H1 (cell line): ENCODE measurements at regions not wholly inside any gene's neighbourhood (a gene's known extent, or its start where the extent isn't known, plus 50 kb on each side); places are given as distances from the start of the nearest gene placed in this dataset.

Source experiments
- CHD1 ChIP-seq: IDR thresholded peaks from 2 replicates; pipeline ENCODE4 v1.6.1; 2012; ENCODE audit warnings: low read depth, low read length, improper control_type of control experiment
- EP300 ChIP-seq, 2 experiments: IDR thresholded peaks; 1 replicate in 1 of 2; 2 replicates in 1 of 2; pipeline ENCODE4 v1.6.1; 2011 to 2012; ENCODE audit warnings: low read depth in 2 of 2, low read length in 2 of 2, mild to moderate bottlenecking in 2 of 2, borderline replicate concordance in 1 of 2, inconsistent platforms in 1 of 2, moderate library complexity in 1 of 2
- EZH2 ChIP-seq: fragments of 200-600 bp; sonication (generic); IDR thresholded peaks from 2 replicates; pipeline ENCODE4 v1.7.1; 2012; ENCODE audit warnings: low read depth, mild to moderate bottlenecking, moderate library complexity, low read length, inconsistent platforms; ENCODE audit not compliant: severe bottlenecking
- GABPA ChIP-seq: IDR thresholded peaks from 2 replicates; pipeline ENCODE4 v1.6.1; 2011; ENCODE audit warnings: mild to moderate bottlenecking, low read length, moderate library complexity, borderline replicate concordance; ENCODE audit not compliant: insufficient read depth
- JUN ChIP-seq: IDR thresholded peaks from 2 replicates; pipeline ENCODE4 v1.6.1; 2011; ENCODE audit warnings: low read depth, mild to moderate bottlenecking, improper control_type of control experiment, low read length
- NRF1 ChIP-seq: IDR thresholded peaks from 2 replicates; pipeline ENCODE4 v1.6.1; 2011; ENCODE audit warnings: mild to moderate bottlenecking, low read depth, low read length, improper control_type of control experiment
- POLR2A ChIP-seq, 2 experiments: IDR thresholded peaks; 1 replicate in 1 of 2; 2 replicates in 1 of 2; pipeline ENCODE4 v1.6.1; 2011; ENCODE audit warnings: low read depth in 2 of 2, low read length in 2 of 2, mild to moderate bottlenecking in 2 of 2; ENCODE audit errors: control extremely low read depth in 1 of 2
- POLR2AphosphoS5 ChIP-seq: IDR thresholded peaks from 2 replicates; pipeline ENCODE4 v1.6.1; 2011; ENCODE audit warnings: low read depth, low read length
- RXRA ChIP-seq: IDR thresholded peaks from 2 replicates; pipeline ENCODE4 v1.6.1; 2011; ENCODE audit warnings: low read depth, mild to moderate bottlenecking, low read length, moderate library complexity; ENCODE audit not compliant: insufficient read depth
- SP1 ChIP-seq: IDR thresholded peaks from 2 replicates; pipeline ENCODE4 v1.6.1; 2011; ENCODE audit warnings: low read depth, low read length
- SP2 ChIP-seq: IDR thresholded peaks from 2 replicates; pipeline ENCODE4 v1.6.1; 2012; ENCODE audit warnings: mild to moderate bottlenecking, low read length, inconsistent platforms
- TF ChIP-seq, protein P1 (sequence below), 3 experiments: IDR thresholded peaks; 1 replicate in 2 of 3; 2 replicates in 1 of 3; pipeline versions ENCODE4 v1.5.1 to v1.6.1; 2011; ENCODE audit warnings: low read length in 3 of 3, mild to moderate bottlenecking in 3 of 3, inconsistent platforms in 2 of 3, low read depth in 1 of 3, moderate library complexity in 1 of 3; ENCODE audit not compliant: insufficient read depth in 1 of 3; ENCODE audit errors: control extremely low read depth in 1 of 3
- TF ChIP-seq, protein P2 (sequence below): IDR thresholded peaks from 2 replicates; pipeline ENCODE4 v1.6.1; 2012; ENCODE audit warnings: low read length, inconsistent platforms

DNA sequence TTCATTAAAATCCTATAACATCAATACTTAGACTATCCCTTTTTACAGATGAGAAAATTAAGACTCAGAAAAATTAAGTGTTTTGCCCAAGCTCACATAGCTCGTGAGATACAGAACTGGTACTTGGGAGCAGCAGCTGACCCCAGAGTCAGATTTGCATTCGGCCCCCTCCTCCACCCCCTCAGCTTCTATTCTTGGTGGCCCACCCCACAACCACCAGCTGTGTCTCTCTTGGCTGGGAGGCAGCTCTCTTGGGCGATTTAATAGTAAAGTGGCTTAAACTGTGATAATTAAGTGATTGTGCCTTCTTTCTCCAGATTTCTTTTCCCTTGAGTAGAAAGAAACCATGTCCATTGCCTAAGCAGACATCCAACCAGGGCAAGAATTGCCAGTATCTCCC, 203.6 kb upstream of the PDZRN3 start:
- TF ChIP-seq, protein P1, sequence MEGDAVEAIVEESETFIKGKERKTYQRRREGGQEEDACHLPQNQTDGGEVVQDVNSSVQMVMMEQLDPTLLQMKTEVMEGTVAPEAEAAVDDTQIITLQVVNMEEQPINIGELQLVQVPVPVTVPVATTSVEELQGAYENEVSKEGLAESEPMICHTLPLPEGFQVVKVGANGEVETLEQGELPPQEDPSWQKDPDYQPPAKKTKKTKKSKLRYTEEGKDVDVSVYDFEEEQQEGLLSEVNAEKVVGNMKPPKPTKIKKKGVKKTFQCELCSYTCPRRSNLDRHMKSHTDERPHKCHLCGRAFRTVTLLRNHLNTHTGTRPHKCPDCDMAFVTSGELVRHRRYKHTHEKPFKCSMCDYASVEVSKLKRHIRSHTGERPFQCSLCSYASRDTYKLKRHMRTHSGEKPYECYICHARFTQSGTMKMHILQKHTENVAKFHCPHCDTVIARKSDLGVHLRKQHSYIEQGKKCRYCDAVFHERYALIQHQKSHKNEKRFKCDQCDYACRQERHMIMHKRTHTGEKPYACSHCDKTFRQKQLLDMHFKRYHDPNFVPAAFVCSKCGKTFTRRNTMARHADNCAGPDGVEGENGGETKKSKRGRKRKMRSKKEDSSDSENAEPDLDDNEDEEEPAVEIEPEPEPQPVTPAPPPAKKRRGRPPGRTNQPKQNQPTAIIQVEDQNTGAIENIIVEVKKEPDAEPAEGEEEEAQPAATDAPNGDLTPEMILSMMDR (IDR thresholded peaks at IDR 0.05; ENCODE audit: control extremely low read depth in 1 of 3, insufficient read depth in 1 of 3, low read depth in 1 of 3, low read length in 3 of 3): no peak
- TF ChIP-seq EP300 (IDR thresholded peaks at IDR 0.05; ENCODE audit: borderline replicate concordance in 1 of 2, low read depth in 2 of 2, low read length in 2 of 2) (no peak), SP1 (no peak), POLR2A (IDR thresholded peaks at IDR 0.05; ENCODE audit: control extremely low read depth in 1 of 2, low read depth in 2 of 2, low read length in 2 of 2) (no peak), EZH2 (no peak), NRF1 (no peak), GABPA (no peak), RXRA (no peak), CHD1 (no peak), JUN (no peak), SP2 (no peak), POLR2AphosphoS5 (no peak)
- TF ChIP-seq, protein P2, sequence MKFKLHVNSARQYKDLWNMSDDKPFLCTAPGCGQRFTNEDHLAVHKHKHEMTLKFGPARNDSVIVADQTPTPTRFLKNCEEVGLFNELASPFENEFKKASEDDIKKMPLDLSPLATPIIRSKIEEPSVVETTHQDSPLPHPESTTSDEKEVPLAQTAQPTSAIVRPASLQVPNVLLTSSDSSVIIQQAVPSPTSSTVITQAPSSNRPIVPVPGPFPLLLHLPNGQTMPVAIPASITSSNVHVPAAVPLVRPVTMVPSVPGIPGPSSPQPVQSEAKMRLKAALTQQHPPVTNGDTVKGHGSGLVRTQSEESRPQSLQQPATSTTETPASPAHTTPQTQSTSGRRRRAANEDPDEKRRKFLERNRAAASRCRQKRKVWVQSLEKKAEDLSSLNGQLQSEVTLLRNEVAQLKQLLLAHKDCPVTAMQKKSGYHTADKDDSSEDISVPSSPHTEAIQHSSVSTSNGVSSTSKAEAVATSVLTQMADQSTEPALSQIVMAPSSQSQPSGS: no peak
